COLO668 (cell line): ENCODE measurements at regions not wholly inside any gene's neighbourhood (a gene's known extent, or its start where the extent isn't known, plus 50 kb on each side); places are given as distances from the start of the nearest gene placed in this dataset.

Source experiments
- DNase-seq: peaks from one replicate; lab custom pipeline; 2025; ENCODE audit not compliant: unreplicated experiment; lab: John Stamatoyannopoulos, UW

DNA sequence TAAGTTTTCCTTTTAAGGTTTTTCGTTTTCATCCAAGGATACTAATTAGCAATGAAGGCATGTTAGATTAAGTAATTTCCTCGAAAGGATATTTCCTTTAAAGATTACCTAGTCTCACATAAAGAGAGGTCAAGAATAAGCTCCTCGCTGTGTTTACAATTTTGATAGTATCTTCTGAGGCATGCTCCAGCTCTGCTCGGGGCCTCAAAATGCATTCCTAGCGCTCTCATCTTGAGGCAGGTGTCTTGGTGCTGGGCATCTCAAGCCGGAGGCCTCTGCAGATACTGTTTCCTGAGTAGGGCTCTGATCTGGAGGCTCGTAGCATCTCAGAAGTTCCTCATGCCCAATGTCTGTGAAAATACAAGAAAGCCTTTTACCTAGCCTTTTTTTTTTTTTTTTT lies 128.6 kb upstream of the SNX19 start:
- DNase-seq, result no peak

DNA sequence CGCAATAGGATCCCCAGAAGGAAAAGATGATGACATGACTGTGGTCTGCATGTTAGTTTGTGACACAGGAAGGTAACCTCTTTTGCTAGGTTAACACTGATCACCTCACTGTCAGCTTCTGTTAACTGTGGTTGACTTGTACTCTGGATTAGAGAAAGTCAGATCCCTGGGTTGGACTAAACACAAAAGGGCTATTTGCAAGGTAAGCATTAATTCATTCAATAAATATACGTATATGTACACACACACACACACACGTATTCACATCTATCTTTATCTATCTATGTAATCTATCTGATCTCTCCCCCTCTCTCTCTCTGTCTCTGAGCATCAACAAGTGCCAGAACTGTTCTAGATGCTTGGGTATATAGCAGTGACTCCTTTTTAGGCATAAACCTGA lies 136.1 kb upstream of the SNX19 start:
- DNase-seq, result no peak

DNA sequence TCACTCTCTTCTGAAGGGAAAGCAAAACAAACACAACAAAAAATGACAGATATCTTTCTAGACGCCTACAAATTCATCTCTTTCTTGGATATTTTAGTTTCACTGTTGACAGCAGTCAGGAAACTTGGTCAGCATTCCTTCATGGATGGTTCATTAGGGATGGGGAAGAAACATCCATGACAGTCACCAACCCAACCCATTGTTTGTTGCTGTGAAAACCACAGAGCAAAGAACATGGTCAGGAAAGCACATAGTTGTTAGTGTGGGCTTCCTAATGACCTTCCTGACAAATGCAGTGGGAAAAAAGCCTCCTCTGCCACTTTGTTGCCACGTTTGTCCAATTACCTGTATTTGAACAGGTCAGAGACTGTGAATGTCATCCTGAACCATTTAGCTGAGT lies 139.8 kb upstream of the SNX19 start:
- no peak for DNase-seq

DNA sequence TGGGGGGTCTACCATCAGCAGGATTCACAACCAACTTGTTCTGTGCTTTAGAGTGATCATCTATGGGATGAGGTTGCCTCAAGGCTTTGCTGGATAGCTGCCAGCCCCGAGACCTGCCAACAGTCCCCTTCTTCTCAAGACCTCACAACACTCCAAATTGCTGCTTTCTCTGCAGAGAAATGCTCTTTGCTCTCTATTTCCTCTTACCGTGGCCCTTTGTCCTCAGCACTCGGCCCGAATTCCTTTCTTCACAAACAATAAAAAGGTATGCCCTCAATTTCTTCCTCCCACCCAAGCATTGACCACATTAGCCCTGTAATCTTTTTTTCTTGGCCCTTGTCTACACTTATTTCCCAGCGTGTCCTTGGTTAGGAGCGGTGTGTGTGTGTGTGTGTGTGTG lies 147.4 kb upstream of the SNX19 start:
- no peak for DNase-seq

DNA sequence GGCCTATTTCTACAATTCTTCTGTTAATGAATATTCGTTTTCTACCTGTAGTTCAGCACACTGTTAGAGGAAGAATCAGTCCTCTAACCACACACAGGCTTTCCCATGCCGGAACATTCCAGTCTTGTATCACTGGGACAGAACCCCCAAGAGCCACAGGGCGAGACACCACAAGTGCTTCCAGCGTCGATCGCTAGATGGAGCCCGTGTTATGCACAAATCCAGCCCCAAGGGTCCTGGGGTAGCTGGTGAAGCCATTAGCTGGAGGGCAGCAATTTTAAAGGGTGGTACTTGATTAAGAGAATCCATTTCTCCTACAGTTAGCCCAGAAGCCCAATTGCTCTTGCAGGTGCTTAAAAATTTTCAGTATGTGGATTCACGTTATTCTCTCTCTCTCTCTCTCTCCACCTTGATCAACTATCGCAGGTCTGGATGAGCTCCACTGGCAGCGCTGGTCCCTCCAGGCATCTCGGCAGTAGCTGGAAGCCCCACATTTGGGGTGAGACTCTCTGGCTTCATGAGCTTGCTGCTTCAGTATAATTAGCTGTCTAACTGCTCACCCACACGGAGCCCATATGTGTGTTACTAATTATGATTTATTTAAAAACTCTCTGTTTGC lies 148.2 kb upstream of the SNX19 start:
- DNase-seq, result peak; percentile 64

DNA sequence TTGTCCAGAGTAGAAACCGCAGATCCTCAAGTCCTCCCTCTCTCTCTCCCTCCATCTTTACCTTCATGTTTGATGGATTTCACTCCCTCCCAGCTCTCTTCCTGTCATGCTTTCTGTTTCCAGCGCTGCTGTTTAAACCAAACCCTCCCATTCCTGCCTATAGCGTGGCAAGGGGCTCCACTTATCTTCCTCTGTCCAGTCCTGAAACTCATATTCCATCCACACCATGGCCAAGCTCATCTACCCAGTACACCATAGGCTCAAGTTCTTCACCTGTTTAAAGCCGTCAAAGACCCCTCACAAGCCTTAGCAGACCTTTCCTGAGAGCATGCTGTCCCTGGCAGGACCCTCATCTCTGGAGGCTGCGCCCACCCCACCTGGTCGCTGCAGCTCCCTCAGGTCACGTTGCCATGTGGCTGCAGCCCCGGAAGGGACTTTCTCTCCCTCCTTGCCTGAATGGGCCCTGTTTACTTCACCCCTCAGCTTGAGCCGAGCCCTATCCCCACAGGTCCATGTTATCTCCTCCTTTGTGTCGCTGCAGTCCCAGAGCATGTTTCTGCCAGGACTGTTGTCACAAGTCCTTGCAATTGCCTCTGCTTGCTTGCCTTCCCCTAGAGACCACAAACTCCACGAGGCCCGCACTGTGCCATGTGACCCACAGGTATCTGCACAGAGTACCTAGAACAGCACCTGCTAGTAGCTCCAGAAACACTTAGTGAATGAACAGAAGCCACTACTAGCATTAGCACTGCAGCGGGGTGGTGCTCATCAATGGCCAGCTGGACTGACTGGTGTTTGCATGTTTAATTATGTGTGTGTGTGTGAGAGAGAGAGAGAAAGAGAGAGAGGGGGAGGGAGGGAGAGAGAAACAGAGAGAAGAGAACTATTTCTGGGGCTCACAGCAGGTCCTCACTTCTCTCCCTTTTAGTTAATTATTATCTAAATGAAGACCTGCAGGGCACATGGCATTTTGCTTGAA lies 149.4 kb upstream of the SNX19 start:
- DNase-seq, result peak; percentile 71

DNA sequence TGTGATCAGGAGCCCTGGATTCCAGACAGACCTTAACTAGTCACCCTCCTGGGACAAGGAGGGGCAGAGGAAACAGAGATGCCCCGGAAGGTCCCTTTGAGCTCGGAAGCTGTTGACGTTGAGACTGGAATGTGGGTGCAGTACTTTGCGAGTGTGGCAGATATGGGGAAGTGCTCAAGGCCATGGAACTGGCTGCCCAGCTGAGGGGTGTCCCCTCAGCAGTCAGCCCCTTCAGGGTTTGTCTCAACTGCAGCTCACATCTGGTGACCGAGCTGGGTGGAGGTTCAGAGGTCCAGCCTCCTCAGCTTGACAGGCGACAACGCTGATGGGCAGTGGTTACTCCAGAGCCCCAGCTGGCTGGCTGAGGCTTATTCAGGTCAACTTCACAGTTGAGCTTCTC lies 150.3 kb upstream of the SNX19 start:
- peak; percentile 32 for DNase-seq

DNA sequence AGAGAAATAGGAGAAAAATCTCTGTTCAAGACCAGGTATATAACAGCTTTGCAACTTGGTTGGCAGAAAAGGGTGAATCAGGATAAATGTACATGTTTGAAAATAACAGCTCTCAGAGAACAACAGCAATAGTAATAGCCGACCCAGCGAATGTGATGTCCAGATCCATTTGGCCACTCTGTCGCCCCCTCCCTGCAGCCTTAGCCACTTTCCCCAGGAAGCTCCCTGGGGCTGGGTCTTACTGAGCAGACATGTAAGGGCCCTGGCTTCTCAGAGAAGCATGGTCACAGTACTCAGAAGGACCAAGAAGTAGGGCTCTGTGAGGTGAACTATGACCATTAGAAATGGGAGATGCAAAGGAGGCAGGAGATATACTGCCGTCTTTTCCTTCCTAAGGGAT lies 154.1 kb upstream of the SNX19 start:
- no peak for DNase-seq

DNA sequence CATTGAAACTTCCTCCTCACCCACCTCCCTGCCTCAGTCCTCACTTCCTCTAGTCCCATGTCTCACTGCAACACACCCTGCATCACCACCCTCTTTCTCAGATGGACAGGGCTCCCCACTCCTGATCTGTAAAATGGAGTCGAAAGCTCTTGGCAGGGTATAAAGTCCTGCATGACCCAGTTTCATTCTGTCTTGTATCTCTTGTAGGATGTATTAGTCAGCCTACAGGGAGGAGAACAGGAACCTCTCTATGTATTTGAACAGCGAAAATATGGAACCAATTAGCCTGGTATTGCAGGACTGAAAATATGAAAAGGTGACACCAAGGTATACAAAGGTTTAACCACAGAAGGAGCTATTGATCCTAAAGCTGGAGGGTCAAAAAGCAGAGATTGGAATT lies 156.9 kb upstream of the SNX19 start:
- no peak for DNase-seq

DNA sequence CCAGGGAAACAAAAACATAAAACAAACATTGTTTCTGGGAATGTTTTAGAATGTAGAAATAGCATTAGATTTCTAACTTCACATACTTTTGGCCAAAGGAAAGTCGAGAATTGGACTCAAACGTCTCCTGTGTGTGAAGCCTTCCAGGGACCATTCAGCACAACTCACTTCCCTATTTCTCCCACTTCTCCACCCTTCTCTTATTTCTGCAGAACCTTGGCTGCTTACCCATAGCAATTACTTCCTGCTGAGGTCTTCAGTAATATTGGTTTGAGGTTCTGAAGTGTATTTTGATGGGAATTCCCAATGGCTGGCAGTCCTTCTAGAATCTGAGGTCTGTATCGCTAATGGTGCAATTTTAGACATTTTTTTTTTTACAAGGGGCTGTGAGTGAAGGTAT lies 158.3 kb upstream of the SNX19 start:
- DNase-seq, result no peak

DNA sequence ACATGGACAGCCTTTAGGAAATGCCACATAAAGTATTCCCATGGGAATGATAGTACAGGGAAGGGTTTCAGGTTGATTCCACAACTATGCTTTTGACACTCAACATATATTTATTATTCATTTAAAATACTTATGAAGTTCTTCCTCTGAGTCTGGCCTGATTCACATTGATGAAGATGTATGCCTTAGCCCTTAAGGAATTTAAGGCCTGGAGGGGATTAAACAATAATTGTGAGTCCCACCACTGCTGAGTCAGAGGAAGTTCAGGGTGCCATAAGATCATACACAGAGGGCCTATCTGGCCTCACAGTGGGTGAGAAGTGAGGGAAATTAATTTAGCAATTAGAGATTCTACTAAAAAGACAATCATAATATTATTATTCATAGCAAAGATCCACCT lies 161.1 kb upstream of the SNX19 start:
- DNase-seq, result no peak

DNA sequence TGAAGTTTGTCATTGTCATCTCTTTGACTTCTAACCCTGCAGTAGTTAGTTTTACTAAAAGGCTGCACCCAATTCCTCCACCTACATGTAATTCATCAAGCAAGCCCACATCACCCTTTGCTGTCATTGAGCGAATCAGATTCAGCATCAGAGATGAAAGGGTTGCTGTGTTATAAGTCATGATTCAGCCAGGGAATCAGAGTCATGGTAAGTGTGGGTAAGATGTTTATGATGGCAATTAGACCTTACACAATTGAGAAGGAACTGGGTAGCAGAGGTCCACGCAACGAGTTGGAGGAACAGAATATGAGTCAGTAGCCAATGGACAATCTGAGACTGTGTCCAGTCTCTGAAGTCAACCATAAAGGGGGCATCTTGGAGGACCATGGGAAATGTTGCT lies 162.8 kb upstream of the SNX19 start:
- no peak for DNase-seq

DNA sequence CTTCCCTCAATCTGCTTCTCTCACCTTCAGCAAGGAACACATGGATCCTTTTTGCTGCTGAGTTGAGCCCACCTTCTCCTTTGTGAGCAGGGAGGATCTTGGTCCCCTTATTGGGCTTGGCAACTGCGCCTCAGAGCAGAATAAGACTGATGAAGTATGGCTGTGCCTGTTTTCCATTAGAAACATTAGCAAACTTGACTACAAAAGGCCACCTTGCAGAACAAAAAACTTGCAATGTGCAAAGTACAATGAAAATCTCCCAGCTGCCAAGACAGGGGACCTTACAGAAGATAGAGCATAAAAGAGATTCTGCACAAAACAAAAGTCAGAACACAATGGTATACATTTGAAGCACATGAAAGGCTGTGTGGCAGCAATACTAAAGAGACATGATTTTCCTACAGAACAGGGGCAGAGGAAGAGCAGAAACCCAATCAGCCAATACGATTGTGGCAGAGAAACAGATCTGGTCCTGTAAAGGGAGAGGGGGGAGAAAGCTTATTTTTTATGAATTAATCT lies 173.5 kb upstream of the SNX19 start:
- DNase-seq, result no peak

DNA sequence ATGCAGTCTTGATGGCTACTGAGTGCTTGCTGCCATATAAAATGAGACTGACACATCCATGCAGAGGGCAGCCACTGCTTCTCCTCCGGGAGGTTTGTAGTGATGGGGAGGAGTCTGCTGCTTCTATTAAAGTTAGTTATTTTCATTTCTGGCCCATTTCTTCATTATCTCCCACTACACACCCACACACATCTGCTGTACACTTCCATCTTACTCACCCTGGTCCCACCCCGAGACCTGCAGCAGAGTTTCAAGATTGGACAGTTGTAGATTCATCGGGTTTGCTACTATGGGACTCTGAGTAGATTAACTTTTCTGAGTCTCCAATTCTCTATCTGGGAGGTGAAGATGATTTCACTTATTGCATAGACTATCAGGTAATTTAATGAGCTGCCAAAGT lies 176.2 kb upstream of the SNX19 start:
- no peak for DNase-seq

DNA sequence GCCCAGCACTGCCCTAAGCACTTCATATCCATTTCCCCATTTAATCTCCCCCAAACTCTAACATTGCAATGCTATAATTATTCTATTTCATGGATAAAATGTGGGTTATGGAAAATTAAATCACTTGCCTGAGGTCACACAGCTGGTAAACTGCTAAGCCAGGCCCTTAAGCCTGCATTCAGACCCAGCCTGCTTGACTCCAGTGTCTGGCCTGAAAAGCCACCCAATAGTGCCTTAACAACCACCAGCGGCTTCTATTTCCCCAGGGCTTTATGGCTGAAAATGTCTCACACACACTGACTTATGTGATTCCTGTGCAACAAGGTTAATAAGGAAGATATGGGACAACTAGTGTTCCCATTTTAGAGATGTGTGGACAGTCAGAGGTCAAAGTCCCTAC lies 178.5 kb upstream of the SNX19 start:
- peak; percentile 14 for DNase-seq

DNA sequence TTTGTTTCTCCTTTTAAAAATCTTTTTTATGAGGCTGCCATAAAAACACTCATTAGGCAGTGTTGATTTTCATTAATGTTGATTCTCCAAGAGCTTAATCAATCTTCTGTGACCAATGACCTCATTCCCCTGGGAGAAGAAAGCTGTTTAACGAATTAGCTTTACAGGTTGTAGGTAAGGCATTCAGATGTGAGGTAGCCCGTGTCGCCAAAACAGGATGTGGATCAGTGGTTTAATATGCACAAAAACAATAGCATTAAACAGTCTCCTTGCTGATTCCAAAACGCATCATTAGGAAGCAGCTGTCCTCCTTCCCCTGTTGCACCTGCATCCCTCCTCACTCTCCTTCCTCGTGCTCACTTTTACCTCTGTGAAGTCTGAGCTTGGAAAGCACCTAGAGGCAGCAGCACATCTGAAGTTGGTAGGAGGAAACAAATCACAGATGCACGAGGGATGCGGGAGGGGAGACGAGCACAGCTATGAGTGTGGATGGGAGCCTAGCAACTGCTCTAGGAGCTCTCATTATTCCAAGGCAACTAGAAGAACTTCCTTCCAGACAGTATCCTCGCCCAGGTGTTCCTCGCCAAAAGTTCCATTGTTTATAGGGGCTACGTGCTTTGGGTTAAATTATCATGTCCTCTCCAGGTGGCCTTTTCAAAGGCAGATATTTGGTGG lies 179.4 kb upstream of the SNX19 start:
- peak; percentile 46 for DNase-seq

DNA sequence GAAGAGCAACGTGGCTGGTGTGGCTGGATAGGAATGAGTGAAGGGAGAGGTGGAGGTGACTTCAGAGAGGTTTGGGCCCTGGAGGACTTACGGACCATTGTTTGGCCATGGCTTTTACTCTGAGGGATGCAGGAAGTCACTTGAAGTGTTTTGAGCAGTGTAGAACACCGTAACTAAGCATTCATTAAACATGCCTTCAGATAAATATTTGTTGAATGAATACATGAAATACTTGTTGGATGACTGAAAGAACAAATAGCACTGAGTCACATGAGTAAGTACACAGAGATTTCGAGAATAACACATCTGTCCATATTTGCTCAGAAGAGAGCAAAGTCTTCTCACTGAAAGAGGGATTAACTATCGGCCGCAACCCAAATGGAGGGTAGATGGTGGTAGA lies 182.7 kb upstream of the SNX19 start:
- DNase-seq, result no peak

DNA sequence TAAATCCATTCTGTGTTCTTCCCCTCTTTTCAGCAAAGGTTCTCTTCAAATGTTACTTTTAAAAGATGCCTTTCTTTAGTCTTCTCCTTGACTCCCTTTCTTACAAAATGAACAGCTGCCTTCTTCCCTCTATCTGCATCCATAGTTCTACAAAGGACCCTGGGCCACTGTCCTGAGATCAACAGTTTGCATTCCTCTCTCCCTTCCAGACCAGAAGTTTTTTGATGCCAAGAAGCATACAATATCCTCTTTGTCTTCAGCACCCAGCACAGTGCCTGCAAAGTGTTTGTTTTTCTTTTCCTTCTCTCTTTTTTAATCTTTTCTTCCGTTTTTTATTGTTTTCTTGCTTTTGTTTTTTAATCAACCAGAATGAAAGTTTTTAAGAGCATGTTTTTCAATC lies 183.5 kb upstream of the SNX19 start:
- no peak for DNase-seq

DNA sequence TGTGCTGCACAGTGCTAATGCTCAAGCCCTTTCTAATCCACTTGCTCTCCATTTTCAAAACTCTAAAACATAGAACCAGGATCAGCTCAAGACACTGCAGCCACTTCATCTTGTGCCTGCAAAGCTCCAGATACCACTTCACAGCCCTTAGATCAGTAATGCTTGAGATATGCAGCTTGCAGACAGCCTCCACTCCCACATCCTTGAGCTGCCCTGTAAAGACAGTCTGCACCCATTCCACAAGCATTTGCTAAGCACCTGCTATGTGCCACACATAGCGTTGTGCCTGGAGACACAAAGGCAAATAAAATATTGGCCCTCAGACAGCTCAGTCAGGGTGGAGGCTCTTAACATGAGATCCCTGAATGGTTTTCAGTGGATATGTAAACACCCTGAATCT lies 192.5 kb upstream of the SNX19 start:
- no peak for DNase-seq

DNA sequence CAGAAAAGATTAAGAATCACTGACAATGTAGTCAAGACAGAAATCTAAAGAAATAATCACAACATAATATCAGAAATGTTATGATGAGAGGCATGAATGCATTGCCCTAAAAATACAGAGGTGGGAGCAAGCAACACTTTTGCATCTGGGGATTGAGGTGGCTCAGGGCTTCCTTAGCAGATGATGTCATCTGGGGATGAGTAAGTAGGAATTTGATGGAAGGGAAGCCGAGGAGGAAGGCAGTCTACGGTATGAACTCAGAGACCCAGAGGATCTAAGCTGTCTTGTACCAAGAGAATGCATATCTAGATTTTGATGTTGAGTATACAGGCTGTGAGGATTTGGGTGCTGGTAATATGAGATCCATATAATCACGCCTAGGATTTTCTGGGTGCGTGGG lies 193.0 kb upstream of the SNX19 start:
- no peak for DNase-seq

DNA sequence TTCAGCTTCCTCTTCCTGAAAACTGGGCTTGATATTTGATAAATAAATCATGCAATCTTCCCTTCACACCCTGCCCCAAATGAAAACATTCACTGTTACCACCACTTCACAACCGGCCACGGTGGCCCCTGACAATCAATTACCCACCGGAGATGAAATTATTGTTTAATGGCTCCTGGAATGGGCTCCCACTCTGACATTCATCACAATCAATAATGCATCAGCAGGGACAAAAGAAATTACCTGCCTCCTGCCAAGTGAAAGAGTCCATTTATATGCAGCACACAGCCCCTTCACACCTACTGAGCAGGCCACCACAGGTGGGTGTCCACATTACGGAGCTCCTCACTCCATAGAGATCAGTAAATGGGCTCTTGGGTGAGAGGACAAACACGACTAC lies 193.5 kb upstream of the SNX19 start:
- no peak for DNase-seq

DNA sequence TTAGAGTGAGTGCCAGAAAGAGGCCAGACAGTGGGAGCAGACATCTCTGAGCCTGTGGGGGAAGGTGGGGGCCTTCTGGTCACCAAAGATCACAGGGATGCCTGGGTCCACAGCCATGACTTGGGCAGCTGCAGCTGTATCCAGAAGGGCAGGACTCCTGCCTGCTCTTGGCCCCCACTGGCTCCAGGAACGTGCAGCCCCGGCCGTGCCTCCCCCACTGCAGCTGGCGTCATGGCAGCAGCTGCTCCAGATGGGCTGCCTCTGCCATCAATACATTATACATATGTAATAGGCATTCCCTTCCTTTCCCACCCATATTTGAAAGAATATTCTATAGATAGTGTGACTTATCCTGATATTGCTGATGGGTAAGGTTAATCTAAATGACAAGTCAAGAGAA lies 195.5 kb upstream of the SNX19 start:
- DNase-seq, result no peak
